HG03045 (cell line): ENCODE measurements at regions not wholly inside any gene's neighbourhood (a gene's known extent, or its start where the extent isn't known, plus 50 kb on each side); places are given as distances from the start of the nearest gene placed in this dataset.
"Not testable (repeated sequence)": the region's sequence is repeated elsewhere in the genome, so short reads cannot be mapped to it uniquely, and the experiment has no call there.

Experiments used
- ATAC-seq: cut with Tn5 transposase; IDR thresholded peaks from one replicate; pipeline ENCODE4 v1.9.1; 2021; ENCODE audit warnings: mild to moderate bottlenecking, moderate library complexity; ENCODE audit not compliant: unreplicated experiment

DNA sequence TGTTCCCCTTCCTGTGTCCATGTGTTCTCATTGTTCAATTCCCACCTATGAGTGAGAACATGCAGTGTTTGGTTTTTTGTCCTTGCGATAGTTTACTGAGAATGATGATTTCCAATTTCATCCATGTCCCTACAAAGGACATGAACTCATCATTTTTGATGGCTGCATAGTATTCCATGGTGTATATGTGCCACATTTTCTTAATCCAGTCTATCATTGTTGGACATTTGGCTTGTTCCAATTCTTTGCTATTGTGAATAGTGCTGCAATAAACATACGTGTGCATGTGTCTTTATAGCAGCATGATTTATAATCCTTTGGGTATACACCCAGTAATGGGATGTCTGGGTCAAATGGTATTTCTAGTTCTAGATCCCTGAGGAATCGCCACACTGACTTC is 712.5 kb upstream of the ADGRB3 start:
- ATAC-seq = not testable (repeated sequence)

DNA sequence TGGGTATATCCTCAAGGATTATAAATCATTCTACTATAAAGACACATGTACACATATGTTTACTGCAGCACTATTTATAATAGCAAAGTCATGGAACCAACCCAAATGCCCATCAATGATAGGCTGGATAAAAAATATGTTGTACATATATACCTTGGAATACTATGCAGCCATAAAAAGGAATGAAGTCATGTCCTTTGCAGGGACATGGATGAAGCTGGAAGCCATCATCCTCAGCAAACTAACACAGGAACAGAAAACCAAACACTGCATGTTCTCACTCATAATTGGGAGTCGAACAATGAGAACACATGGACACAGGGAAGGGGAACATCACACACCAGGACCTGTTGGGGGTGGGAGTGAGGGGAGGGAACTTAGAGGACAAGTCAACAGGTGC is 715.0 kb upstream of the ADGRB3 start:
- not testable (repeated sequence) for ATAC-seq

DNA sequence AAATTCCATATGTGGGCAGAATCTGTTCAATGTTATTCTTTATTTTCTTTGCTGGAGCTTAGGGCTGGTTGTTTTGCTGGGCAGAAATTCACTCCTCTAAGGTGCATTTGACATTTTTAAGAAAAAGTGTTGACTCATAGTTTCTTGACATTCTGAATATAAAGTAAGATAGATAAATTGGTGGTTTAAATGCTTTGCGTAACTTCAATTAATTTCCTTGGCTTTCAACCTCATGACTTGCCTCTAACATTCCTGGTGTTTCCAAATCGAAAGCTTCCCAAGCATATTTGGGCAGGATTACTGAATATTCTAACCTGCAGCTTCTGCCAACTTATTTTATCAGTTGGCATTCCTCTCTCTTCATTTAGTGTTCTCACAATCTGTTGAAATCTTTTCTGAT is 718.7 kb upstream of the ADGRB3 start:
- no peak for ATAC-seq

DNA sequence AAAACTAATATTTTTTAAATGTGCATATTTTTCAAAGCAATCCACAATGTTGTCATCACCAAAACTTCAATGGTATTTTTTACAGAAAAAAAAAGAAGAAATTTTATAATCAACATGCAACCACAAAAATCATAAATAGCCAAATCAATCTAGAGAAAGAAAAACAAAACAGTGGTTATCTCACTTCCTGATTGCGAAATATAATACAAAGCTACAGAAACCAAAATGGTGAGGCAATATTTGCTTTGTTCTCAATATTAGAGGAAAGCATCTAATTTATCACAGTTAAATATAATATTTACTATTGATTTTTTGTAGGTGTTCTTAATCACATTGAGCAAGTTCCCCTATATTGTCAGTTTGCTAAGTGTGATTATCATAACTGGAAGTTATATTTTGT is 720.7 kb upstream of the ADGRB3 start:
- ATAC-seq = no peak

DNA sequence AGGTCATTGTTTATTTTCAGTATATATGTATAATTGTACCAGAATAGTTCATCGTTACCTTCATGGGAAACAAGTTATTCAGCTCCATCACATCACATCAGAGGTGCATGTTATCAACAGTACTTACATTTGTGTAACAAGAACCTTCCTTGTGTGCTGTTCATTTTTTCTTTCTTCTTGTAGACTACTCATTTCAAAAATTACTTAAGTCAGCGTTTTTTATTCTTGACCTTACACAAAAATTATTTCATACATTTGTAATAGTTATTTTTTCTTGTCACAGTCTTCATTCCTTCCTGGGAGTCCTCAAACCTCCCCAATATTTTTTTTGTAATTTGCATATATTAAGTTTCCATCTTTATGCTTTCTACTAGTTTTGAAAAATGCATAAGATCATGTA is 725.7 kb upstream of the ADGRB3 start:
- no peak for ATAC-seq

DNA sequence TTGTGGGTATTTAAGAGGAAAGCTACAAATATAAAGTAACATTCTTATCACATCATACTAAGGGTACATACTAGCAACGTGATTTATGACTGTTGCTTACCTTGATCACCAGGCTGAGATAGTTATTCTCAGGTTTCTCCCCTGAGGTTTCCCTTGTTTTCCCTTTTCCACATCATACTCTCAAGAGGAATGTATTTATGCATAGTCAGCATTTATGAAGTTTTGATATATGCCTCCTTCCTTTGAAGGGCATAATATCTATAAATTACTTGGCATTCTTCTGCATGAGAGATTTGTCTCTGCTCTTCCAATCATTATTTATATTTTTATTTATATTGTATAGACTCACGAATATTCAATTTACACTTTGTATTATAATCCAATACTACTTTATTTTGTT is 726.7 kb upstream of the ADGRB3 start:
- ATAC-seq = no peak

DNA sequence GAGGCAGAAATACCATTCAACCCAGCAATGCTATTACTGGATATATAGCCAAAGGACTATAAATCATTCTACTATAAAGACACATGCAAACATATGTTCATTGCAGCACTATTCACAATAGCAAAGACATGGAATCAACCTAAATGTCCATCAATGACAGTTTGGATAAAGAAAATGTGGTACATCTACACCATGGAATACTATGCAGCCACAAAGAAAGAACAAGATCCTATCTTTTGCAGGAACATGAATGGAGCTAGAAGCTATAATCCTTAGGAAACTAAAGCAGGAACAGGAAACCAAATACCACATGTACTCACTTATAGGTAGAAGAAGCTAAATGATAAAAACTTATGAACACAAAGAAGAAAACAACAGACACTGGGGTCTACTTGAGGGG is 730.3 kb upstream of the ADGRB3 start:
- not testable (repeated sequence) for ATAC-seq

DNA sequence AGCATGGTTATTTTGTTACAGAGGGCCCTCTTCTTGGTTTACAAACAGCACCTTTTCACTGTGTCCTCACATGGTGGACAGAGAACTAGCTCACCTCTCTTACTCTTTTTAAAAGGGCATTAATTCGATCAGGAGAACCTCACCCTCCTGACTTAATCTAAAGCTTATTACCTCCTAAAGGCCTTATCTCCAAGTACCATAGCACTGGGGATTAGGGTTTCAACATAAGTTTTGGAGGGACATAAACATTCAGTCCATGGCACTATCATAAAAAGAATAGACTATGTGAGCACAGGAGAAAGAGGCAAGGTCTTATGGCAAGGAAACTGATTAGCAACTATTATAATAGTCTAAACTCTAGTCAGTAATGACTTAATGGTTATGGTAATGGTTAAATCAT is 736.2 kb upstream of the ADGRB3 start:
- ATAC-seq = no peak

DNA sequence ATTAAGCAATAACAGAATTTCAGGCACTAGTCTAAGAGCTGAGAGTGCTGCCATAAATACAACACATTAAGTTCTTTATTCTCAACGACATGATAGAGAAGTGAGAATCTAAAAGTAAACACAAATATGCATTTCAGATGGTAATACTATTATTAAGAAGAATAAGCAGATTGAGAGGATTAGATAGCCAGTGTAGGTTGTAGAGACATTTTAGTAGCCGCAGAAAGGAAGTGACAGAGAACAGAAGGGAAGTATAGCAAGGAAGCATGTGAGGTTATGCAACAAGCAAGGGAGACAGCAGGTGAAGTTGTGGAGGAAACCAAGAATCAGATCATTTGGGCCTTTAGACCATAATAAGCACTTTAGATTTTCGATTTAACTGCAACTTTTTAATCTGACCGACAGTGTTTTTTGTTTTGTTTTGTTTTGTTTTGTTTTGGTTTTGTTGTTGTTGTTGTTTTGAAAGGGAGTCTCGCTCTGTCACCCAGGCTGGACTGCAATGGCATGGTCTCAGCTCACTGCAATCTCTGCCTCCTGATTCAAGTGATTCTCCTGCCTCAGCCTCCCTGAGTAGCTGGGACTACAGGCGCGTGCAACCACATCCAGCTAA is 737.0 kb upstream of the ADGRB3 start:
- ATAC-seq = no peak

DNA sequence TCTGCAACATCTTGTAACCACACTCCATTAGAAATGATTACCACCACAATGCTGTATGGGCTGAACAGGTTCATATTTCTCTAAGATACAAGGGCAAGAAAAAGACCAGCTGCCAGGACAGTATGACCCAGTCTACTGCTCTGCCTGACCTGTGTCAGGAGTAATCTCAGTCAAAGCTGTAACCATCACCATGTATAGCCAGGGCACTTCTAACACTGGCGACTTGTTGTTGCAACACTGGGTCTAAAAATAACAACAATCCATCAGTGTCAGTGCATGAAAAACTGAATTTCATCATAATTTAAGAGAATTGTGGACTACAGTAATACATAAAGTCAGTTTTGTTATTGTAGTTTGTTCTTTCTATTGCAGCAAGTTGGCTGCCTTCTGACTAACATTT is 738.6 kb upstream of the ADGRB3 start:
- no peak for ATAC-seq

DNA sequence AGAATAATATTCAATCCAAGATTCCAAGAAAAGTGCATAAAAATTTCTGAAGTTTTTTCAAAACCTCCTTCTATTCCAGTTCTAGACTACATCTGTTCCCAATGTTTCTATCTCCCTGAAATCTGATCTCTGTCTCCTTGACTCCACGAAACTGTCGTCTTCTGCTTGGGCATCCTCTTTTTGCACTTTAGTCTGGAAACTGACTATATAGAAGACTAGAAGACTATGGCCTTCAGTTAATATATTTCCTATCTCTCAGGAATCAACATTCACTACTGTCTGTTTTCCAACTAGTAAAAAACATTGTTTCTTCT is 745.4 kb upstream of the ADGRB3 start:
- no peak for ATAC-seq

DNA sequence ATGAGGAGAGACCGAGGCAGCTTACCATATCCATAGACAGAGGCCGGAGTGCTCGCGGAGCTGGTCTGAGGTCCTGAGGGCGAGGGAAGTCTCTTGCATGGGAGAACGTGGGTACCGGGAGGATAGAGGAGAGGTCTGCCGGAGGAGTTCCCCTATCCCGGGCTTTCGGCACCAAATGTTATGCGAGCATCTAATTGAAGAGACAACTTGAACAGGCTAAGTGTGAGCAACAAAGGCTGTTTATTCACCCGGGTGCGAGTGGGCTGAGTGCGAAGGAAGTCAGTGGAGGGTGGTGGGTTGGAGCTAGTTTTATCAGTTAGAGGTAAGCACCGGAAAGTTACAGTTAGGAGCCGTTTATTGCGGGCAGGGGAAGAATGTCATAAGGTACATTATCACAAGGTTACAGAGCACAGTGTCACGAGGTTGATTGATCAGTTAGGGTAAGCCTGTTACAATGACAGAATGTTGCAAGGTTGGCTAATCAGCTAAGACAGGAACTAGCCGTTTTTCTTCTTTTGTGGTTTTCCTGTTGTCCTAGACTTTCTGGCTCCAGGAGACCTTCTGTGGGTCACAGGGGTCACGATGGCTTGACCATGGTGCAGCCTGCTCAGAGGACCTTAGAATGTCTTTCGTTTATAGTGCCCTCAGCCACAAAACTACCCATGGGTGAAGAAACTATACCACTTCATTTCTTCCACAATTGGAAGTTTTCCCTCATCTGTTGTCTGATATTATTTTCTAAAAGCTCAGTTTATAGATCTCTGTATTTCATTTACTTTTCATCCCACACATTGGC is 746.0 kb upstream of the ADGRB3 start:
- ATAC-seq = no peak

DNA sequence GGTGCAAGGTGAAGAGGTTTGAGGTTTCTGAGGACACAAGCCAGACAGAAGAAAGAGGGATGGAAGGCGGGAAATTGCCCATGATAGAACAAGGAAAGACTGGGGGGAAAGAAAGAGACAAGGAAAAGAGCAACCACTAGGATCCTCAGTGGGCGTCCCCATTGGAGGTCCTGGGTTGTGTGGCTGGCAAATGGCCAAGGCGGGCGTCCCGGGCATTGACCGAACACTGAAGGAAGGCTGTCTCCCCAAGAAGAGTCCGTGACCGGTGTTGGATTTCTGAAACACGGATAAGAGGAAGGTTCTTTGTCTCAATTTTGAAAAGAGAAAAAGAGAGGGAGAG is 746.6 kb upstream of the ADGRB3 start:
- ATAC-seq = no peak

DNA sequence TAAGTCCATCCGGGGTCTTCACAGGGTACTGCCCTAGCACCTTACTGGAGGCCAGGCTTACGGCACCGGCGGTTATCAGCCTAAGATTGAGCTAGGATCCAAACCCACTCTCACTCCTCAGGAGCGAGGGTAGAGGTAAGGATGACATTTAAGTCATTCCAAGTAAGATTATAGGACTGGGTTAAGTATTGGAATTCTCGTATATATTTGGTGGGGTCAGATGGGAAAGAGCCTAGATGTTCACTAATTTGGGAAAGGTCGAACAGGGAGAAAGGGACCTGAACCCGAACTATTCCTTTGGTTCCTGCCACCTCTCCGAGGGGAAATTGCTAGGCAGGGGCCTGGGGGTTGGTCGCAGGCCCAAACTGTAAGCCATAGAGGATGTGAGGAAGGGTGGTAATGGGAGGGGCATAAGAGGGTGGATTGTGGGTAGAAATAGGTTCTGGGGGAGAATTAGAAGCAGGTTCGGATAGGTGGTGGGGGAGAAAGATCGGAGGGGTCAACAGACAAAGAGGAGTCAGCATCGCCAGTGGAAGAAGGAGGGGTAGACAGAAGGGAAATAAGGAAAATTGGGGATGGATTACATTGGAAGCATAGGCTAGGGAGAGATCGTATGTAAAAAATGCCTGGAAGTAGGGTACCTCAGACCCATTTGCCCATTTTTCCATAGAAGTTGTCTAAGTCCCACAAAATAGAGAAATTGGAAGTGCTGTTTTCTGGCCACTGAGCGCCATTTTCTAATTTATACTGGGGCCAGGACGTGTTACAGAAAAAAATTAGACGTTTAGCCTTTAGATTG is 747.1 kb upstream of the ADGRB3 start:
- no peak for ATAC-seq

DNA sequence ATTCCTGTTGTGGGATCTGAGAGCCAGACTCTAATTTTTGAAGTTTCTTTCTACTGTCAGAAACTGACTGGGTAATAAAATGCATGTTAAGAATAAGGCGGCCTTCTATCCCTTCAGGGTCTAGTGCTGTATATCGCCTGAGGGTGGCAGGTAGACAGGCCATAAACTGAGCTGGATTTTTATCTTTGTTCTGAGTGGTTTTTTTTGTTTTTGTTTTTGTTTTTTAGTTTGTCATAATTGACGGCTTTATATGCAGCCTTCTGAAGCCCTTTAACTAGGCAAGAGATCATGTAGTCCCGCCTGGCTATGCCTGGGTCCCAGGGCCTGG is 747.7 kb upstream of the ADGRB3 start:
- ATAC-seq = no peak

DNA sequence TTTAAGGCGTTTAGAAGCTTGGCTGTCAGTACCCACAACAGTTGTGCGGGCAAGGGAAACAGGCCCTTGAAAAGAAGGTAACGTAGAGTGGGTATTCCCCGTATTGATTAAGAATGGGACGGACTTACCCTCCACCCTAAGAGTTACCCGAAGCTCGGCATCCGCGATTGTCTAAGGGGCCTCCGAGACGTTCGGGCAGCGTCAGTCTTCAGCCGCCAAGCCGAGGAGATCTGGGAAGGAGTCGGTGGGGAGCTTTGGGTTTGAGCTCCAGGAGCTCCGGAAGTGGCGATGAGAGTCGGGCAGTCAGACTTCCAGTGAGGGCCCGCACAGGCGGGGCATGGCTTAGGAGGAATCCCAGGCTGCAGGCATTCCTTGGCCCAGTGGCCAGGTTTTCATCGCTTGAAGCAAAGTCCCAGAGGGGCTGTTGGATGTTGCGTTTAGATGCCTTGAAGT is 748.2 kb upstream of the ADGRB3 start:
- no peak for ATAC-seq

DNA sequence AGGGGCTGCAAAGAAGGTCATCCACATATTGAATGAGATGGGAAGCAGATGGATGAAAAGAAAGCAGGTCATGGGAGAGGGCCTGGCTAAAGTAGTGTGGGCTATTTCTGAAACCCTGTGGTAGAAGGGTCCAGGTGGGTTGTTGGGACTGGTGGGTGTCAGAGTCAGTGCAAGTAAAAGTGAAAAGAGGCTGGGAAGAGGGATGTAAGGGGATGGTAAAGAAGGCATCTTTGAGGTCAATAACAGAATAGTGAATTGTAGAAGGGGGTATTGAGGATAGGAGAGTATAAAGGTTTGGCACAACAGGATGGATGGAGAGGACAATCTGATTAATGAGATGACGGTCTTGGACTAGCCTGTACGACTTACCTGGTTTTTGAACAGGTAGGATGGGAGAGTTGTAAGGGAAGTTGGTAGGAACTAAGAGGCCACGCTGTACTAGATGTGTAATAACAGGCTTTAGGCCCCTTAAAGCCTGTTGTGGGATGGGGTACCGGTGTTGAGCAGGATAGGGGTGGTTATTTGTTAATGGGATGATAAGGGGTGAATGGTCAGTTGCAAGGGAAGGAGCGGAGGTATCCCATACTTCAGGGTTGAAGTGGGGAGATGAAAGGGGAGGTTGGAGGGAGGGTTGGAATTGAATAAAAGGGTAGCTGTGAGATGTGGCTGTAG is 748.9 kb upstream of the ADGRB3 start:
- ATAC-seq = no peak

DNA sequence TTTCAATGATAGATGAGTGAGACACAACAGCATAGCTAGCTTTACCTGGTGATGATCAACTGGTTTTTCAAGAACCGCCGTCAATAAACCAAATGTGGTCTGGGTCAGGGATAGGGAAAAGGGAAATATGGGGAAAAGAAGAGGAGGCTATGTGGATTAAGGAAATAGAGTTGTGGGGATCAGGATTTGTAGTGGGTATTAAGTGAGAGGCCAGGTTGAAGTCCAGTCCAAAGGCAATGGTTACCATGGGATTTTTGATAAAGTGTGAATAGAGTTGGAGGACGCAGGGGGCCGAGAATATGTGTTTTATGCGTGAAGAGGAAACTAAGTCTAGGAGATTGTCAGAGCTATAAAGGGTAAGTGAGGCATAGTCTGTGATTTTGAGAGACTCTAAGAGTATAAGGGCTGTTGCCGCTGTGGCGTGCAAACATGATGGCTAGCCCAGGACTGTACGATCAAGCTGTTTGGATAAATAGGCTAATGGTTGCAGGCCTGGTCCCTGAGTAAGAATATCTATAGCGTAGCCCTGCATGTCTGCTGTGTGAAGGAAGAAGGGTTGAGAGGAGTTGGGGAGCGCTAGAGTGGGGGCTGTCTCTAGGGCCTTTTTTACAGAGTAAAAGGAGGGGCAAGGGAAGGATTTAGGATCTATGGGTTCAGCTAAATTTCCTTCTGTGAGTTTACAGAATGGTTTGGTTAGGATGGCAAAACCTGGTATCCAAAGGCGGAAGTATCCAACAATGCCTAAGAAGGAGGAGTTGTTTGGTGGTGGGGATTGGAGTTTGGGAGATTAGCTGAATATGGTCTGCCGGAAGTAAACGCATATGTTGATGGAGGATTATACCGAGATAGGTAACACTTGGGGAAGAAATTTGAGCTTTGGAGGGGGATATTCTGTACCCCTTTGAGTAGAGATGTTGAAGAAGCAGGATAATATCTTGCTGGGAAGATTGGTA is 749.7 kb upstream of the ADGRB3 start:
- ATAC-seq = no peak

DNA sequence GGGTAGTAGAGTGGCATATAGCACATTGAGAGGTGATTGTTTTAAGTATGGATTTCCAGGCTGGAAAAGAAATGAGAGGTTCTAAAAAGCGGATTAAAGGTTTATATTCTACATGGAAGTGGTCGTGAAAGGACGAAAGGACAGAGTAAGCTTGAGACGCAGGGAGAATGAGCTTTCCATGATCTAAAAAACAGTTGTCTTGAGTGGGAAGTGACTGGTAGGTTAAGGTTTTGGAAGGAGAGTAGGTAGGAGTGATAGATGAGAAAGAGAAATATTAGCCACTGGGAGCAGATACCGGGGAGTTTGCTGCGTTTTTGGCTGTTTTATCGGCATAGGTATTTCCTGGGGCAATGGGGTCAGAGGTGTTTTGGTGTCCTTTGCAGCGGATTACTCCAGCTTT is 750.6 kb upstream of the ADGRB3 start:
- no peak for ATAC-seq

DNA sequence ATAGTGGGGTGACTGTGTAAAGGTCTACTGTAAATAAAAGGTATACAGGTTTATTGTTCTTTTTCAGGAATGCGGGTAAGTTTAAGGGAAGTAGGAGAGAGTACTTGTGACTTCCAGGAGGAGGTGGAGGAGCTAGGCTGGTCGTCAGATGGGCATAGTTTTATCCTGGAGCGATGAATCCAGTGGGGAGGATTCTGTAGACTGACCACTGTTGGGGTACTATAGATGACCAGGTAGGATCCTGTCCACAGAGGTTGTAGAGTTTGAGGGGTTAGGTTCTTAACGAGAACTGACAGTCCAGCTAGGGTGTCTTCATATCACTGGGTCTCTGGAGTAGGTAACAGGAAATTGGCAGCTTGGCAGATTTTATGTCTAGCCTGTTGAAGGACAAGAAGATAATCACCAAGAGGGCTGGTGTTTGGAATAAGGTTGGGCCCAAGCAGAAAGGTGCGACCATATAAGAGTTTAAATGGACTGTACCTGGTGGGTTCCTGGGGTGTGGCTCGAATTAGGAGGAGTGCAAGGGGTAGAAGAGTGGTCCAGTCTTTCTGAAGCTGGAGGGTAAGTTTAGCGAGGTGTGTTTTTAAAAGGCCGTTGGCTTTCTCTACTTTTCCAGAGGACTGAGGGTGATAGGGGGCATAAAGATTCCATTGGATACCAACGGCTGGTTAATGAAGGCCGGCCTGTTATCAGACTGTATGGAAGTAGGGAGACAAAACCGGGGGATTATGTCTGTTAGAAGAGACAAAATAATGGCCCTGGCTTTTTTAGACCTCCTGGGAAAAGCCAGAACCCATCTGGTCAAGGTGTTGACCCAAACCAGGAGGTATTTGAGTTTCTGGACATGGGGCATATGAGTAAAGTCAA is 751.3 kb upstream of the ADGRB3 start:
- ATAC-seq = no peak
